Common myeloid progenitor, CD34-positive (primary cell): ENCODE measurements at regions not wholly inside any gene's neighbourhood (a gene's known extent, or its start where the extent isn't known, plus 50 kb on each side); places are given as distances from the start of the nearest gene placed in this dataset.
"Not testable (repeated sequence)": the region's sequence is repeated elsewhere in the genome, so short reads cannot be mapped to it uniquely, and the experiment has no call there.

Experiments used
- CTCF ChIA-PET: fragments of 350-600 bp; sonication (Branson Sonifier 250); formaldehyde crosslinking; loops from one replicate; lab custom pipeline; 2021; ENCODE audit warnings: antibody characterized with exemption; lab: Charles Lee
- POLR2A ChIA-PET: fragments of 350-600 bp; sonication (Branson Sonifier 250); formaldehyde crosslinking; loops from one replicate; lab custom pipeline; 2021; ENCODE audit warnings: antibody characterized with exemption; lab: Charles Lee
- DNase-seq, 3 donors: peaks; one replicate each; pipeline versions ENCODE4 v3.0.0 to v3.0.0-alpha.2; 2013
- H3K27ac ChIP-seq, 2 experiments: 1 replicate in 1 of 2; 2 replicates in 1 of 2; pipeline ENCODE4 v1.7.0; 2013; ENCODE audit warnings: inconsistent platforms in 2 of 2, low read length in 2 of 2, mild to moderate bottlenecking in 2 of 2, low read depth in 1 of 2, moderate library complexity in 1 of 2; ENCODE audit not compliant: severe bottlenecking in 2 of 2, insufficient read depth in 1 of 2, poor library complexity in 1 of 2
- H3K27me3 ChIP-seq, 5 experiments: replicated peaks in 2 of 5; 1 replicate in 3 of 5; 2 replicates in 2 of 5; pipeline versions ENCODE4 v1.6.1 to v1.7.0; 2013; ENCODE audit warnings: low read length in 4 of 5, mild to moderate bottlenecking in 2 of 5, moderate library complexity in 2 of 5, inconsistent platforms in 1 of 5; ENCODE audit not compliant: insufficient read depth in 5 of 5, control insufficient read depth in 4 of 5
- H3K36me3 ChIP-seq, 4 experiments: 1 replicate in 2 of 4; 2 replicates in 2 of 4; pipeline versions ENCODE4 v1.6.1 to v1.7.0; 2013; ENCODE audit warnings: low read length in 3 of 4, control low read depth in 1 of 4, mild to moderate bottlenecking in 1 of 4; ENCODE audit not compliant: control insufficient read depth in 4 of 4, insufficient read depth in 4 of 4
- H3K4me1 ChIP-seq, 4 experiments: 1 replicate in 3 of 4; 2 replicates in 1 of 4; pipeline versions ENCODE4 v1.6.1 to v1.7.1; 2013; ENCODE audit warnings: low read length in 3 of 4, mild to moderate bottlenecking in 3 of 4, control low read depth in 1 of 4, inconsistent platforms in 1 of 4, moderate library complexity in 1 of 4; ENCODE audit not compliant: control insufficient read depth in 4 of 4, insufficient read depth in 4 of 4; ENCODE audit errors: control extremely low read depth in 1 of 4
- H3K4me3 ChIP-seq, 7 experiments: 1 replicate in 4 of 7; 2 replicates in 3 of 7; pipeline versions ENCODE4 v1.5.1 to v1.7.0; 2013; ENCODE audit warnings: mild to moderate bottlenecking in 7 of 7, low read length in 6 of 7, moderate library complexity in 6 of 7, inconsistent platforms in 2 of 7, low read depth in 2 of 7, control low read depth in 1 of 7; ENCODE audit not compliant: insufficient read depth in 4 of 7, control insufficient read depth in 1 of 7; ENCODE audit errors: extremely low read depth in 1 of 7
- H3K9me3 ChIP-seq, 5 experiments: 1 replicate in 4 of 5; 2 replicates in 1 of 5; pipeline versions ENCODE4 v1.6.1 to v1.7.1; 2013; ENCODE audit warnings: low read length in 4 of 5, mild to moderate bottlenecking in 2 of 5, inconsistent platforms in 1 of 5, low read depth in 1 of 5, moderate library complexity in 1 of 5; ENCODE audit not compliant: control insufficient read depth in 4 of 5, insufficient read depth in 2 of 5; ENCODE audit errors: control extremely low read depth in 1 of 5
- WGBS: methylation state at CpG from one replicate; pipeline ENCODE4 v1.1.5; 2013; ENCODE audit not compliant: insufficient coverage; 5-methylcytosine and 5-hydroxymethylcytosine counted together

DNA sequence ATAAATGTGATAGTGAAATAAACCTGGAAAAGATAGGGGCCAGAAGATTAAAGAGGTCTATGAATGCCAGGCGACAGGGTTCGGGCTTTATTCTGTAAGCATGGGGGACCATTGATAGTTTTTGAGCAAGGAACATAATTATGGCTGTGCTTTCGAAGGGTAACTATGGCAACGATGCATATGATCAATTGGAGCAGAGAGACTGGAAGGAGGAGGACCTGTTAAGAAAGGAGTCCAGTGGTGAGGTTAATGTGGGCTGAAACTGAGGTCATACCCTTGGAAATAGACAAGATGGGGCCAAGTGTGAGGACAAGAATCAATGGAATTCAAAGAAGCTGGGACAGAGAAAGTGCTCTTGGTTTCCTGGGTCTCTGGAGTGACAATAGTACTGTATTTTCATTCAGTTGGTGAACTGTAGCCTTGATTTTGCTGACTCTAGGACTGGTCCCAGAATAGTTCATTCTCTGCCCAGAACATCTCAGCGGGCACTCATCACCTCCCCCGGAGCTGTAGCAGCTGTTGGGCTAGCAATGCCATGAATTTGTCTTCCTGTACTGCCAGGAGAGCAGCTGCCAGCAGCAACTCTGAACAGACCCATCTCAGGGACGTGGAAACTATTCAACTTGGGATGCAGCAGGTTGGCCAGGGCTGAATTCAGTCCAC is 108.4 kb downstream of the SRGAP2 start:
- H3K9me3 ChIP-seq, H3K27ac ChIP-seq, H3K4me1 ChIP-seq, H3K36me3 ChIP-seq, POLR2A ChIA-PET, H3K4me3 ChIP-seq, CTCF ChIA-PET, H3K27me3 ChIP-seq, DNase-seq: not testable (repeated sequence)
- WGBS: no CpG with 5 or more reads among the region's 7 CpGs

- H3K4me1 ChIP-seq, POLR2A ChIA-PET, H3K9me3 ChIP-seq, CTCF ChIA-PET, H3K36me3 ChIP-seq, H3K4me3 ChIP-seq, H3K27me3 ChIP-seq, H3K27ac ChIP-seq, DNase-seq: not testable (repeated sequence)
- WGBS: no CpG with 5 or more reads among the region's 6 CpGs
These were observed 108.9 kb downstream of the SRGAP2 start for GRCh38 chr1:206312274-206312665.

DNA sequence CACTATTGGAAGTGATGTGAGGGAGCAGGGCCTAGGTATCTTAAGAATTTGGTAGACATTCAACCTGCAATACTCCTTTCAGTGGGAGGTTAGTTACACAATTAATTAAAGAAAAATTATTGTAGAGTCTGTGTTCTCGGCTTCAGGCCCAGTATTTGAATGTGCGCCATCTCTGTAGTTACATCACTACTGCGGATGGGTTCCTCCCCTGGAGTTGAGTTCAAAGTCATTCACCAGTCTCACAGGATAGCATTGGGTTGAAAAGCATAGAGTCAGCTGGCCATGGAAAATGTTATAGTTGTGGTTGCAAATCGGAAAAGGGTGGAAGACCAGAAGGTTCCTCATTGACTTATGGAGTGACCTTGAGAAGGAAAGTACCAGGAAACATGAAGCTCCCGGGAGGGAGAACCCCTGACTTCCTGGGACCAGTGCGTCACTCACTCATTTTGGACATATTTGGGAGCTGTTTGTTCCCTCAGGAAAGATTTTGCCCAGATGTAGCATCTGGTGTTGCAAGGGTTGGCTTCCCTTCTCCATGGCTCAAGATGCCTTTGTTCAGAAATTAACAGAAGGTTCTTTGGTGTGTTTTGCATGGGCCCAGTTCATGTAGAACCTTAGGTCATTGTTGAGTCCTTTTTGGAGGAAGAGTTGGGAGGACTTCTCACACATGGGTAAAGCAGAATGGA is 111.8 kb downstream of the SRGAP2 start:
- H3K27ac ChIP-seq, H3K9me3 ChIP-seq, POLR2A ChIA-PET, CTCF ChIA-PET, H3K4me3 ChIP-seq, DNase-seq, H3K27me3 ChIP-seq, H3K4me1 ChIP-seq, H3K36me3 ChIP-seq: not testable (repeated sequence)
- WGBS: no CpG with 5 or more reads among the region's 6 CpGs

- H3K36me3 ChIP-seq, H3K27me3 ChIP-seq, H3K9me3 ChIP-seq, CTCF ChIA-PET, POLR2A ChIA-PET, H3K4me1 ChIP-seq, DNase-seq, H3K27ac ChIP-seq, H3K4me3 ChIP-seq: not testable (repeated sequence)
- no CpG with 5 or more reads among the region's 4 CpGs for WGBS
These were observed 113.6 kb downstream of the SRGAP2 start for GRCh38 chr1:206316901-206317300.

DNA sequence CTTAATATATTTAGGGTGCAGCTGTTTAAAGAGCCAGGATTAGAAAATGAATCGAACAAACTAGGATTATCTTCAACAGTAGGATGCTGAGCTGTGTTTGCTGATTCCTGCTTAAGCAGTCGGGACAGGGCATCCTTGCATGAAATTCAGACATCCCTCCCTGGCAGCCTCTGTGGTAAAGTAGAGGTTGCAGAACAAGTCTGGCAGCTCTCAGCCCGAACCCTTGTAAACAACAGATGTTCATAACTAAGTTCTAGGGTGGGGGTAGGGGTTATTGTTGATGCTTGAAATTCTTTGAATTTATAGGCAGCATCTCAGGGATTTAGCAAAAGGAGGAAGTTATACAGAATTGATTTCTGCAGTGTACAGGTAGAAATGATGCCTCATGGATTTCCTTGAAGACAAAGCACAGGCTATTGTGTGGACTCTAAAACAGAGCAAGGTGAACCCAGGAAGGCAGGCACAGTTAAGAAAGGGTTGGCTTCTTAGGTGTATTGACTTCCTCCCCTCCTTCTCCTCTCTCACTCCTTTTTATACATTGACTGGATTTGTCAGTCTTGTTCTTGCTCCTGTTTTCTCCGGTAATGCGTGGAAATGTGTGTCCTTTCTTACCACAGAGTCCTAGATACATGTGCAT is 114.7 kb downstream of the SRGAP2 start:
- H3K36me3 ChIP-seq, H3K27ac ChIP-seq, CTCF ChIA-PET, H3K27me3 ChIP-seq, POLR2A ChIA-PET, DNase-seq, H3K4me1 ChIP-seq, H3K9me3 ChIP-seq, H3K4me3 ChIP-seq: not testable (repeated sequence)
- WGBS: no CpG with 5 or more reads among the region's 5 CpGs

- H3K36me3 ChIP-seq, POLR2A ChIA-PET, H3K27me3 ChIP-seq, H3K4me1 ChIP-seq, H3K4me3 ChIP-seq, DNase-seq, H3K9me3 ChIP-seq, H3K27ac ChIP-seq, CTCF ChIA-PET: not testable (repeated sequence)
- WGBS: no CpG with 5 or more reads among the region's 2 CpGs
These were observed 116.9 kb downstream of the SRGAP2 start for GRCh38 chr1:206320227-206320626.

DNA sequence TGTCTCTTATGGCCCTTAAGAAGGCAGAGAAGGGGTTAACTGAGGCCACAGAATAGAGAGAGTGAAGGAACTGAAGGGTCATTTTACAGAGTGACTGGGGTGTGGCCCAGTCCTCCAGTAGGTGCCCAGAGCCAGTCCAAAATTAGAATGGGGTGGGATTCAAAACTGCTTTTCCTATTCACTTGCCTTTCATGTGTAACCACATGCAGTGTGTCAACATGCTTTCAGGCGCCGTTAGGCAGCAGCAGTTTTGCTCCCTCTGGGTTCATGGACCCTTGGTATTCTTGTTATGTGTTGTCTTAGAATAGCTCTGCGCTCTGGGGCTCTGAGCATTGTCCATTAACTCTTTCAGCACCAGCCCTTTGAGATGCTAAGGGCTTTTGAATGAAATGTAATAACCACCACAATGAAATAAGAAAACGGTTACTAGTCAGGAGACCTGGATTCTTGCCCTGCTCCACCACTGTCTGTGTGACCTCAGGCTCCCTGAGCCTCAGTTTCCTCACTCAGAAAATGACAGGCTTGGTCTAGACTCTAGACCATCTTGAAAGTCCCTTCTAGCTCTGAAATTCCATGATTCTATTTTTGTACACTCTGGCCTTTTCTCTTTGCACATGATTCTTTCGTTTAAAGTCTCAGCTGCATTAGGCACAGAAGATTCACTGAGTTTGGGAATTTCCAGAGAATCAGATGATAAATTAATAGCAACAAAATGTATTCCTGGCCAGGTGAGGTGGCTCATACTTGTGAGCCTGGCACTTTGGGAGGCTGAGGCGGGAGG is 123.0 kb downstream of the SRGAP2 start:
- DNase-seq, CTCF ChIA-PET, H3K4me1 ChIP-seq, H3K27me3 ChIP-seq, H3K27ac ChIP-seq, H3K36me3 ChIP-seq, POLR2A ChIA-PET, H3K4me3 ChIP-seq, H3K9me3 ChIP-seq: not testable (repeated sequence)
- no CpG with 5 or more reads among the region's 6 CpGs for WGBS
